ENCODE measurements at regions not wholly inside any gene's neighbourhood (a gene's known extent, or its start where the extent isn't known, plus 50 kb on each side); places are given as distances from the start of the nearest gene placed in this dataset.

DNA sequence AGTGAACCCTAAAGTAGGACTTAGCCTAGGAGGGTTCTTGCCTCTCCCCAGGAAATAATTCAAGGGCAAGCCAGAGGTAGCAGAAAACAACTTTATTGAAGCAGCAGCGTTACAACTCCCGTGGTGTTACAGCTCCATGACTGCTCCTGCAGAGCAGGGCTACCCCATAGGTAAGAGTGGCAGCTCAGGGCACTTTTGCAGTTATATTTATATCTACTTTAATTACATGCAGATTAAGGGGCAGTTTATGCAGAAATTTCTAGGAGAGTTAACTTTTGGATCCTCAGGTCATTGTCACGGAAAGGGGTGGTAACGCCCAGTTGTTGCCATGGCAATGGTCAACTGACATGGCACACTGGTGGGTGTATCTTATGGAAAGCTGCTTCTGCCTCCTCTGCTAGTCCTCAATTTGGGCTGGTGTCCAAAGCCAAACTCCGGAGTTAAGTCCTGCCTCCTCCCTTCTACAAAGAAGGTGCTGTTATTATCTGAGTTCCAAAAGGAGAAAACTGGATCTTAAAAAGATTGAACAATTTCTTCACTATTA is 1413.0 kb downstream of the DSC3 start:
- no peak for DNase-seq

DNA sequence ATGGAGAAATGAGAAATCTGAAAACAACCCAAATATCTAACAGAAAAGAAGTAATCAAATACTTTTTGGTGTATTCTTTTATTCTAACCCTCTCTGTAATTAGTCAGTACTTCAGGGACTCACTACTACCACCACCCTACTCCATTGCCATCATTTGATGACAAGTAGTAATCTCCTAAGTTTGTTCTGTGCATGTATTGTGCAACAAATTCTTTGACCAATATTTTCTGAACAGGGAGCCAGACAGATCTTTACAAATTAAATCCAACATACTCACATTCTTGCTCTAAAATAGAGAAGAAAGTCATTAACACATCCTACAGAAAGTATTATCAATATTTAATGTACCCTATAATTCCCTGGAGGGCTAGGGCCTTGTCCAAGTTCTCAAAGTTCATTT is 1416.4 kb downstream of the DSC3 start:
- DNase-seq = no peak

DNA sequence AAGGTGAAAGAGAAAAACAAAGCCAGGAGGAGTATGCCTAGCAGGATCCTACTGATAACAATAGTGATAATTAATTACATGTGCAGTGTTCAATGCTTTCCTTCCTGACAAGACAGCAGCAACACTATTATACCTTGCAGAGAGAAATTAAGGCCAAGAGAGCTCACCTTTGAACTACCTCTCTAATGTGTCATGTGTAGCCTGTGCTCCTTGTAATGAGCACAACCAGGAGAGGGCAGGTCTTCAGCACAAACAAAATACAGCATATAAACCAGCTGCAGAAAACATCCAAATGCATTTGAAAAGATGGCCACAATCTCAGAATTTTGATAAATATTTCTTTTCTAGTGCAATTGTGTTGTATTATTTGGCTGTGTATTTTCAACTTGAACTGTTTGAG is 1425.7 kb downstream of the DSC3 start:
- DNase-seq = no peak

DNA sequence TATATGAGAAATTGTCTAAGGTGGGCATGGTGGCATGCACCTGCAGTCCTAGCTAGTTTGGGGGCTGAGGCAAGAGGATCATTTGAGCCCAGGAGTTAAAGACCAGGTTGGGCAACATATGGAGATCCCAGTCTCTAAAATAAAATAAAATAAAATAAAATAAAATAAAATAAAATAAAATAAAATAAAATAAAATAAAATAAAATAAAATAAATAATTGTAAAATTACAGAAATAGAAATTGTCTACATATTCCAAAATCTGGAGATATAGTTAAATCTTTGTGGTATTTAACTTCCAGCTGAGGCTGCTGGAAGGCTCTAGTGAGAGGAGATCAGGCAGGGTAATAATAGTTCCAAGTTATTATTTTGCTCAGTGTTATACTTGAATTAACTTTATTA is 1432.1 kb upstream of the CDH2 start:
- no peak for DNase-seq

DNA sequence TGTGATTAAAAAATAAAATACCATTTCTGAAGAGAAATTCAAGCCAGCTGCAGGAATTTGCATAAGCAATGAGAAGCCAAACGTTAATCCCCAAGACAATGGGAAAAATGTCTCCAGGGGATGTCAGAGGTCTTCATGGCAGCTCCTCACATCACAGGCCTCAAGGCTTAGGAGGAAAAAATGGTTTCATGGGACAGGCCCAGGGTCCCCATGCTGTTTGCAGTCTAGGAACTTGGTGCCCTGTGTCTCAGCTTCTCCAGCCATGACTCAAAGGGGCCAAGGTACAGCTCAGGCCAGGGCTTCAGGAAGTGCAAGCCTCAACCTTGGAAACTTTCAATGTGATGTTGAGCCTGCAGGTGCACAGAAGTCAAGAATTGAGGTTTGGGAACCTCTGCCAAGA is 1428.4 kb upstream of the CDH2 start:
- DNase-seq = no peak

DNA sequence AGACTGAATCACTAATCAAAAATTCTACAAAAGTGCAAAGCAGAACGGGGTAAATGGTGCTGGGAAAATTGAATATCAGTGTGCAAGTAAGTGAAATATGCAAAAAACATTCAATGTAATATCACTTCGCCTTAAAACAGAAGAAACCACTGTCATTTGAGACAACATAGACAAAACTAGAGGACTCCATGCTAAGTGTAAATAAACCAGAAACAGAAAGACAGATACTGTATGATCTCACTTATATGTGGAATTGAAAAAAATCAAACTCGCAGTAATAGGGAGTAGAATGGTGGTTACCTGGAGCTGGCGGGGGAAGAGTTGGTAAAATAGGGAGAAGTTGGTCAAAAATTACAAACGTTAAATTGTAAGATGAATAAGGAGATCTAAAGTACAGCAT is 1420.0 kb upstream of the CDH2 start:
- no peak for DNase-seq

DNA sequence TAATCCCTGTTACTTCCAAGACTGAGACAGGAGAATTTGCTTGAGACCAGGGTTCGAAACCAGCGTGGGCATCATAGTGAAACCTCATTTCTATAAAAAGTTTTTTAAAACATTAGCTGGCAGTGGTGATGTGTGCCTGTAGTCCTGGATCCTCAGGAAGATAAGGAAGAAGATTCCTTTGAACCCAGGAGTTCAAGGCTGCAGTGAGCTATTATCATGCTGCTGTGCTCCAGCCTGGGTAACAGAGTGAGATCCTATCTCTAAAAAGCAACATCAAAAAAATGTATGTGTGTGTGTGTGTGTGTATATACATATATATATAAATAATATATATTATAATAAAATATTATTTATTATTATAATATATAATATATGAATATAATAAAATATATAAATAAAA is 1417.6 kb upstream of the CDH2 start:
- DNase-seq = no peak

GRCh38 chr18:29588446-29589100 is 1411.6 kb upstream of the CDH2 start:
- DNase-seq = no peak

DNA sequence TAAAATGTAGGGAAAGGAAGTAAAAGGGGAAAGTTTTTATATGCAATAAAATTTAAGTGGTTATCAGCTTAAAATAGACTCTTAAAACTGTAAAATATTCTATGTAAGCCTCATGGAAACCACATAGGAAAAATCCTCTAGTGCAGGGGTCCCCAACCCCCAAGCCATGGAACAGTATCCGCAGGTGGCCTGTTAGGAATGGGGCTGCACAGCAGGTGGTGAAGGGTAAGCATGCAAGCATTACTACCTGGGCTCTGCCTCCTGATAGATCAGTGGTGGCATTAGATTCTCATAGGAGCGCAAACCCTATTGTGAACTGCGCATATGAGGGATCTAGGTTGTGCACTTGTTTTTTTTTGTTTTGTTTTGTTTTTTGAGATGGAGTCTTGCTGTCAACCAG is 1409.3 kb upstream of the CDH2 start:
- no peak for DNase-seq

GRCh38 chr18:29560270-29560669 is 1383.3 kb upstream of the CDH2 start:
- no peak for DNase-seq

DNA sequence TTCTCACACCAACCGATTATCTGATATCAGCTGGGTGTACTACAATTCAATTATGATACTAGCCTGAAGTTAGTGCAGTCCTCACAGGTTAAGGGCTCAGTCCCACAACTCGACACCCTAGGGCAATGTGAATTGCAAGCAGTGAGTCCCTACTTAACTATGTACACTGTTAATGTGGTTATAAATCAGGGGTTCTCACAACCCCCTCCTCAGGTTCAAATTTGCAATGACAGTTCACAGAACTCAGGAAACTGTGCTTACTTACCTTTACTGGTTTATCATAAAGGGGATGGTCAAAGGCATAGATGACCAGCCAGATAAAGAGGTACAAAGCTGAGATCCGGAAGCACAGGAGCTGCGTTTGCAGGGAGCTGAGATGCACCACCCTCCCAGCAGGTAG is 1379.1 kb upstream of the CDH2 start:
- DNase-seq = no peak

GRCh38 chr18:29549759-29550158 is 1372.8 kb upstream of the CDH2 start:
- no peak for DNase-seq

- no peak for DNase-seq
These were observed 1370.7 kb upstream of the CDH2 start for GRCh38 chr18:29547626-29548025.

- no peak for DNase-seq
These were observed 1363.6 kb upstream of the CDH2 start for GRCh38 chr18:29540548-29540947.

- no peak for DNase-seq
These were observed 1354.8 kb upstream of the CDH2 start for GRCh38 chr18:29531746-29532145.

GRCh38 chr18:29523371-29523770 is 1346.4 kb upstream of the CDH2 start:
- DNase-seq = no peak

DNA sequence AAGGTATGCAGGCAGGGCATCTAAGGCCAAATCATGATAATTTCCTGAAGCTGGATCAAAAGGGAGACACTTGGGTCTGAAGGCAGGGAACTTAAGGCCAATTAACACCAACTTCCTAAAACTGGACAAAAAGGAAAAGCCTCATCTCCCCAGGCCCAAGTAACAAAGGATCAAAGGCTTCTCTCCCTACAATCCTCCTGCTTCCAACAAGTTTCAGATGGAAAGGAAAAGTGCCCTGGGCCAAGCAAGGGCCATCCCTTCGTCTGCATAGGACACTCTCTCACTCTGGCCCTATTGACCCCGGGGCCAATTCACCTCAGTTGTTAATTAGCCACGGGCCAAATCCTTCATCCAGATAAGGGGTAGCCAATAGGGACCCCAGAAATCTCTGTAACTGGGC is 1335.8 kb upstream of the CDH2 start:
- no peak for DNase-seq

- no peak for DNase-seq
These were observed 1335.3 kb upstream of the CDH2 start for GRCh38 chr18:29512203-29512602.

- DNase-seq = no peak
These were observed 1325.0 kb upstream of the CDH2 start for GRCh38 chr18:29501952-29502351.

DNA sequence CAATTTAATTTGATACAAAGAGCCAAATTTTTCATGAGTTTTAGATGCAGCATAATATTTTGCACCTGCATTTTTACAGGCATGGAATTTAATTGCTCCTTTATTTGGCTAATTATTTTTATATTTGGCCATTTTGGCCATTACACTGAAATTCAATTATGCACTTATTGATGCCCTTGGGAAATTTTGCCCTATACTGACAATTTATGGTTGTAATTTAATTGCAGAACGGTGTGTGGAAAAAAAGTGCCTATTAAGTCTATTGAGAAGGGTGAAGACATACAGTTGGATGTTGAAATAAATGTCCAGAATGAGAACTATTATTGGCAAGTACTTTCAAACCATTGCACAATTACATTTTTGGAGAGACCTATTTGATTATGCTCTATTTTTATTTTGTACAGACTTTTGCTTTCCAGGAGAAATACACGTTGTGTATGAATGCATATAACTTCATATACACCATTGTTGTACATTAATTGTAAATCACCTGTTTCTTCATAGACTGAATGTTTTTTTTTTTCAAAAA is 1319.3 kb upstream of the CDH2 start:
- no peak for DNase-seq

DNA sequence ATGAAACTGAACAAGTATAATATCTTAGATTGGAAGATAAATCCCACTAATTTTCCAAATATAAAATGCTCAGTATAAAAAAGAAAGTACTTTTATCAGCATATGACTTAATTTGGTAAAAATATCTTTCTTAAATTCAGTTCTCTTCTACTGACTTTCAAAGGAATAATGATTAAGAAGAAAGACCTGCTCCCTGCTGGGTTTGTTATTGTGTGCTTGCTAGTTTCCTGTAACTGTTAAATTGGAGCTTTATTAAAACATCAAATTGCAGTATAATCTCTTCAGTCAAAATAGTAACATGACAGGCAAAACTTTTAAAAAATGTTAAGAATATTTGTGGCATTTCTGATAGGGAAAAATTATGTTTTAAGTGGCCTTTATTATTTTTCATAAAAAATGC is 1317.4 kb upstream of the CDH2 start:
- DNase-seq = no peak

- DNase-seq = no peak
These were observed 1315.0 kb upstream of the CDH2 start for GRCh38 chr18:29491907-29492306.

- no peak for DNase-seq
These were observed 1311.7 kb upstream of the CDH2 start for GRCh38 chr18:29488617-29489016.

DNA sequence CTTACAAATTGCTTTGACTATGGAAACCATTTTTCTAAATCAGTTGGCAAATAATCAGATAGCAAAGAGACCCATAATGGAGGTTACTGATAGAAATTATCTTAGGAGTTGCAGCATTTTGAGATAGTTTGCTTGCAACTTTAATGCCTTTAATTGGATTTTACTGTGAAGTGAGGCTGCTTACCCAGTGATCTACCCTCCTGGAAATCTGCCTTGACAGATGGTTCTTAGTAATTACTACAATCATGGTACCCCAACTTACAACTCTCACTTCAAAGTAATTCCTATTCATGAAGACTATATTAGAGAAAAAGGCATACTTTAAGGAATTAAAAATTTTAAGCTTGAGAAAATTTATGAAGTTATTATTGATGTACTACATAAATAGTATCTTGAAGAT is 1288.6 kb upstream of the CDH2 start:
- DNase-seq = no peak

DNA sequence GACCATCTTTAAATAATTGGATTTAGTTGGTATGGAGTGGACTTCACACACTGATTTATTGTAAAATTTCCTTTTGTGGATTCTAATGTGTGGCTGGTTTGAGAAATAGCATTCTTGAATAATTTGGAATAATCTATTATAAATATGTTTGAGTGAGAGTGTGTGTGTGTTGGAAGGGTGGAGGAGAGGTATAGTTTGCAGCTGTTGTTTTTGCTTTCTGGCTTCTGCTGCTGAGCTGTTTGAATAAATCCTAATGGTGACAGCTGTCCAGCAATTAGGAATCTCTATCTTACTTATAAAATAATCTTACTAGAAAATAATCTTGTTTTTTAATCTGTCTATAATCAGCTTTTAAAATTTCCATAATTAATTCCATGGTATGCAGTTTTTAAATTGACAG is 1283.0 kb upstream of the CDH2 start:
- DNase-seq = no peak

Data from NCI-H2227 treated with DMSO at 0.1 percent for 48 hours (cell line).